ENCODE measurements at regions not wholly inside any gene's neighbourhood (a gene's known extent, or its start where the extent isn't known, plus 50 kb on each side); places are given as distances from the start of the nearest gene placed in this dataset.
A peak's percentile ranks its signal among the peaks of the same experiment; 100 is the strongest.

- no peaks in the 10 kb centered on the region for H3K9me3 ChIP-seq (ENCODE audit: control insufficient read depth, low read depth, low read length)
- no peaks in the 10 kb centered on the region for H3K27me3 ChIP-seq (ENCODE audit: control insufficient read depth, insufficient read depth, low read length)
- H3K4me3 ChIP-seq (ENCODE audit: low read length), result no peak overlapping the region
- H3K9ac ChIP-seq (ENCODE audit: low read length), result no peak overlapping the region
- no peaks in the 10 kb centered on the region for H3K4me1 ChIP-seq (ENCODE audit: control insufficient read depth, low read depth, low read length)
- H3K27ac ChIP-seq (ENCODE audit: low read length), result no peak overlapping the region
- no peaks in the 10 kb centered on the region for H3K36me3 ChIP-seq (ENCODE audit: control insufficient read depth, low read depth, low read length)
Measured at GRCh38 chr6:98471444-98471843, 362.9 kb upstream of the POU3F2 start.

GRCh38 chr6:98477231-98477630 is 357.1 kb upstream of the POU3F2 start:
- no peaks in the 10 kb centered on the region for H3K4me1 ChIP-seq (ENCODE audit: control insufficient read depth, low read depth, low read length)
- no peak overlapping the region for H3K4me3 ChIP-seq (ENCODE audit: low read length)
- no peaks in the 10 kb centered on the region for H3K36me3 ChIP-seq (ENCODE audit: control insufficient read depth, low read depth, low read length)
- H3K9ac ChIP-seq (ENCODE audit: low read length), result no peak overlapping the region
- no peaks in the 10 kb centered on the region for H3K9me3 ChIP-seq (ENCODE audit: control insufficient read depth, low read depth, low read length)
- H3K27ac ChIP-seq (ENCODE audit: low read length), result no peak overlapping the region
- no peaks in the 10 kb centered on the region for H3K27me3 ChIP-seq (ENCODE audit: control insufficient read depth, insufficient read depth, low read length)

- Histone ChIP-seq H3K27me3 (ENCODE audit: control insufficient read depth, insufficient read depth, low read length) (no peaks in the 10 kb centered on the region), H3K27ac (ENCODE audit: low read length) (no peak overlapping the region), H3K4me3 (ENCODE audit: low read length) (no peak overlapping the region), H3K9ac (ENCODE audit: low read length) (no peak overlapping the region), H3K9me3 (ENCODE audit: control insufficient read depth, low read depth, low read length) (no peaks in the 10 kb centered on the region), H3K36me3 (ENCODE audit: control insufficient read depth, low read depth, low read length) (no peaks in the 10 kb centered on the region), H3K4me1 (ENCODE audit: control insufficient read depth, low read depth, low read length) (peaks cover 26% of the 10 kb centered on the region)
Measured at GRCh38 chr6:98484696-98485095, 349.7 kb upstream of the POU3F2 start.

GRCh38 chr6:98485593-98485992 is 348.8 kb upstream of the POU3F2 start:
- H3K4me1 ChIP-seq (ENCODE audit: control insufficient read depth, low read depth, low read length), result peaks cover 26% of the 10 kb centered on the region
- H3K9me3 ChIP-seq (ENCODE audit: control insufficient read depth, low read depth, low read length), result no peaks in the 10 kb centered on the region
- no peaks in the 10 kb centered on the region for H3K27me3 ChIP-seq (ENCODE audit: control insufficient read depth, insufficient read depth, low read length)
- no peaks in the 10 kb centered on the region for H3K36me3 ChIP-seq (ENCODE audit: control insufficient read depth, low read depth, low read length)
- no peak overlapping the region for H3K4me3 ChIP-seq (ENCODE audit: low read length)
- H3K27ac ChIP-seq (ENCODE audit: low read length), result no peak overlapping the region
- no peak overlapping the region for H3K9ac ChIP-seq (ENCODE audit: low read length)

- Histone ChIP-seq H3K9ac (ENCODE audit: low read length) (no peak overlapping the region), H3K36me3 (ENCODE audit: control insufficient read depth, low read depth, low read length) (no peaks in the 10 kb centered on the region), H3K27me3 (ENCODE audit: control insufficient read depth, insufficient read depth, low read length) (no peaks in the 10 kb centered on the region), H3K9me3 (ENCODE audit: control insufficient read depth, low read depth, low read length) (no peaks in the 10 kb centered on the region), H3K27ac (ENCODE audit: low read length) (no peak overlapping the region), H3K4me1 (ENCODE audit: control insufficient read depth, low read depth, low read length) (peaks cover 26% of the 10 kb centered on the region), H3K4me3 (ENCODE audit: low read length) (no peak overlapping the region)
Measured at GRCh38 chr6:98486057-98486456, 348.3 kb upstream of the POU3F2 start.

GRCh38 chr6:98487612-98488011 is 346.8 kb upstream of the POU3F2 start:
- Histone ChIP-seq H3K27me3 (ENCODE audit: control insufficient read depth, insufficient read depth, low read length) (no peaks in the 10 kb centered on the region), H3K36me3 (ENCODE audit: control insufficient read depth, low read depth, low read length) (no peaks in the 10 kb centered on the region), H3K9ac (ENCODE audit: low read length) (no peak overlapping the region), H3K4me1 (ENCODE audit: control insufficient read depth, low read depth, low read length) (peaks cover 26% of the 10 kb centered on the region), H3K27ac (ENCODE audit: low read length) (no peak overlapping the region), H3K4me3 (ENCODE audit: low read length) (peak overlapping the region; percentile 23), H3K9me3 (ENCODE audit: control insufficient read depth, low read depth, low read length) (no peaks in the 10 kb centered on the region)

- Histone ChIP-seq H3K9me3 (ENCODE audit: control insufficient read depth, low read depth, low read length) (no peaks in the 10 kb centered on the region), H3K4me3 (ENCODE audit: low read length) (no peak overlapping the region), H3K27me3 (ENCODE audit: control insufficient read depth, insufficient read depth, low read length) (no peaks in the 10 kb centered on the region), H3K36me3 (ENCODE audit: control insufficient read depth, low read depth, low read length) (no peaks in the 10 kb centered on the region), H3K4me1 (ENCODE audit: control insufficient read depth, low read depth, low read length) (no peaks in the 10 kb centered on the region), H3K9ac (ENCODE audit: low read length) (no peak overlapping the region), H3K27ac (ENCODE audit: low read length) (no peak overlapping the region)
Measured at GRCh38 chr6:98498144-98498775, 336.1 kb upstream of the POU3F2 start.

GRCh38 chr6:98498866-98499265 is 335.5 kb upstream of the POU3F2 start:
- no peaks in the 10 kb centered on the region for H3K36me3 ChIP-seq (ENCODE audit: control insufficient read depth, low read depth, low read length)
- no peak overlapping the region for H3K9ac ChIP-seq (ENCODE audit: low read length)
- no peaks in the 10 kb centered on the region for H3K27me3 ChIP-seq (ENCODE audit: control insufficient read depth, insufficient read depth, low read length)
- H3K4me1 ChIP-seq (ENCODE audit: control insufficient read depth, low read depth, low read length), result no peaks in the 10 kb centered on the region
- H3K9me3 ChIP-seq (ENCODE audit: control insufficient read depth, low read depth, low read length), result no peaks in the 10 kb centered on the region
- H3K27ac ChIP-seq (ENCODE audit: low read length), result no peak overlapping the region
- no peak overlapping the region for H3K4me3 ChIP-seq (ENCODE audit: low read length)

- Histone ChIP-seq H3K36me3 (ENCODE audit: control insufficient read depth, low read depth, low read length) (no peaks in the 10 kb centered on the region), H3K9me3 (ENCODE audit: control insufficient read depth, low read depth, low read length) (no peaks in the 10 kb centered on the region), H3K27me3 (ENCODE audit: control insufficient read depth, insufficient read depth, low read length) (no peaks in the 10 kb centered on the region), H3K4me1 (ENCODE audit: control insufficient read depth, low read depth, low read length) (peaks cover 3% of the 10 kb centered on the region), H3K9ac (ENCODE audit: low read length) (no peak overlapping the region), H3K4me3 (ENCODE audit: low read length) (no peak overlapping the region), H3K27ac (ENCODE audit: low read length) (no peak overlapping the region)
Measured at GRCh38 chr6:98514073-98514720, 320.2 kb upstream of the POU3F2 start.

GRCh38 chr6:98514796-98515195 is 319.6 kb upstream of the POU3F2 start:
- H3K4me1 ChIP-seq (ENCODE audit: control insufficient read depth, low read depth, low read length), result peaks cover 3% of the 10 kb centered on the region

GRCh38 chr6:98516206-98516605 is 318.2 kb upstream of the POU3F2 start:
- H3K36me3 ChIP-seq (ENCODE audit: control insufficient read depth, low read depth, low read length), result no peaks in the 10 kb centered on the region
- no peaks in the 10 kb centered on the region for H3K27me3 ChIP-seq (ENCODE audit: control insufficient read depth, insufficient read depth, low read length)
- no peak overlapping the region for H3K9ac ChIP-seq (ENCODE audit: low read length)
- no peak overlapping the region for H3K4me3 ChIP-seq (ENCODE audit: low read length)
- no peaks in the 10 kb centered on the region for H3K9me3 ChIP-seq (ENCODE audit: control insufficient read depth, low read depth, low read length)
- peaks cover 3% of the 10 kb centered on the region for H3K4me1 ChIP-seq (ENCODE audit: control insufficient read depth, low read depth, low read length)
- no peak overlapping the region for H3K27ac ChIP-seq (ENCODE audit: low read length)

More at GRCh38 chr6:98514796-98515195, 319.6 kb upstream of the POU3F2 start:
- Histone ChIP-seq H3K9me3 (ENCODE audit: control insufficient read depth, low read depth, low read length) (no peaks in the 10 kb centered on the region), H3K27me3 (ENCODE audit: control insufficient read depth, insufficient read depth, low read length) (no peaks in the 10 kb centered on the region), H3K36me3 (ENCODE audit: control insufficient read depth, low read depth, low read length) (no peaks in the 10 kb centered on the region), H3K27ac (ENCODE audit: low read length) (no peak overlapping the region), H3K4me3 (ENCODE audit: low read length) (no peak overlapping the region), H3K9ac (ENCODE audit: low read length) (no peak overlapping the region)

- no peaks in the 10 kb centered on the region for H3K9me3 ChIP-seq (ENCODE audit: control insufficient read depth, low read depth, low read length)
Measured at GRCh38 chr6:98516866-98517265, 317.5 kb upstream of the POU3F2 start.

More at GRCh38 chr6:98516866-98517265, 317.5 kb upstream of the POU3F2 start:
- H3K27me3 ChIP-seq (ENCODE audit: control insufficient read depth, insufficient read depth, low read length), result no peaks in the 10 kb centered on the region
- no peak overlapping the region for H3K9ac ChIP-seq (ENCODE audit: low read length)
- peaks cover 3% of the 10 kb centered on the region for H3K4me1 ChIP-seq (ENCODE audit: control insufficient read depth, low read depth, low read length)
- H3K27ac ChIP-seq (ENCODE audit: low read length), result no peak overlapping the region
- no peak overlapping the region for H3K4me3 ChIP-seq (ENCODE audit: low read length)
- H3K36me3 ChIP-seq (ENCODE audit: control insufficient read depth, low read depth, low read length), result no peaks in the 10 kb centered on the region

Measured in iPS-18a (cell line).